ENCODE measurements at regions not wholly inside any gene's neighbourhood (a gene's known extent, or its start where the extent isn't known, plus 50 kb on each side); places are given as distances from the start of the nearest gene placed in this dataset.

DNA sequence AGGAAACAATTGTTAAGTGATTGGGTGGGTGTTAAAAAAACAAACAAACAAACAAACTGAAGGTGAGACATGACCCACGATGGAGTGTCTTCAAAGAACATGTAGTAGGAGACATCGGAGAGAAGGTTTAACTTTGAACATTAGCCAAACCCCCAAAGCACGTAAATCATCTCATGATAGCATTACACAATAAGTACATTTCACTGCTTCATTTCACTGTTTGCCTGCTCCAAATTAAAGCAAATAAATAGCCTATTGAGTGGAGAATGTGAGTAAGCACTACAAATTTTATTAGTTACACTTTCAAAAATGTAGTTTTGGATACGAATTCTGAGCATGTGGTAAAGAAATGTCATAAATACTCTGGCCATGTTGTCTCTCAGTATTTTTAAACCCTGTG lies 287.0 kb downstream of the SI start:
- TF ChIP-seq, protein P1, sequence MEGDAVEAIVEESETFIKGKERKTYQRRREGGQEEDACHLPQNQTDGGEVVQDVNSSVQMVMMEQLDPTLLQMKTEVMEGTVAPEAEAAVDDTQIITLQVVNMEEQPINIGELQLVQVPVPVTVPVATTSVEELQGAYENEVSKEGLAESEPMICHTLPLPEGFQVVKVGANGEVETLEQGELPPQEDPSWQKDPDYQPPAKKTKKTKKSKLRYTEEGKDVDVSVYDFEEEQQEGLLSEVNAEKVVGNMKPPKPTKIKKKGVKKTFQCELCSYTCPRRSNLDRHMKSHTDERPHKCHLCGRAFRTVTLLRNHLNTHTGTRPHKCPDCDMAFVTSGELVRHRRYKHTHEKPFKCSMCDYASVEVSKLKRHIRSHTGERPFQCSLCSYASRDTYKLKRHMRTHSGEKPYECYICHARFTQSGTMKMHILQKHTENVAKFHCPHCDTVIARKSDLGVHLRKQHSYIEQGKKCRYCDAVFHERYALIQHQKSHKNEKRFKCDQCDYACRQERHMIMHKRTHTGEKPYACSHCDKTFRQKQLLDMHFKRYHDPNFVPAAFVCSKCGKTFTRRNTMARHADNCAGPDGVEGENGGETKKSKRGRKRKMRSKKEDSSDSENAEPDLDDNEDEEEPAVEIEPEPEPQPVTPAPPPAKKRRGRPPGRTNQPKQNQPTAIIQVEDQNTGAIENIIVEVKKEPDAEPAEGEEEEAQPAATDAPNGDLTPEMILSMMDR (IDR thresholded peaks at IDR 0.05), result no peak
- TF ChIP-seq EZH2 (IDR thresholded peaks at IDR 0.05; ENCODE audit: borderline replicate concordance, insufficient read depth, low read depth, low read length, poor library complexity, severe bottlenecking), result no peak

Measured in B cell (primary cell).